ENCODE measurements at regions not wholly inside any gene's neighbourhood (a gene's known extent, or its start where the extent isn't known, plus 50 kb on each side); places are given as distances from the start of the nearest gene placed in this dataset.

DNA sequence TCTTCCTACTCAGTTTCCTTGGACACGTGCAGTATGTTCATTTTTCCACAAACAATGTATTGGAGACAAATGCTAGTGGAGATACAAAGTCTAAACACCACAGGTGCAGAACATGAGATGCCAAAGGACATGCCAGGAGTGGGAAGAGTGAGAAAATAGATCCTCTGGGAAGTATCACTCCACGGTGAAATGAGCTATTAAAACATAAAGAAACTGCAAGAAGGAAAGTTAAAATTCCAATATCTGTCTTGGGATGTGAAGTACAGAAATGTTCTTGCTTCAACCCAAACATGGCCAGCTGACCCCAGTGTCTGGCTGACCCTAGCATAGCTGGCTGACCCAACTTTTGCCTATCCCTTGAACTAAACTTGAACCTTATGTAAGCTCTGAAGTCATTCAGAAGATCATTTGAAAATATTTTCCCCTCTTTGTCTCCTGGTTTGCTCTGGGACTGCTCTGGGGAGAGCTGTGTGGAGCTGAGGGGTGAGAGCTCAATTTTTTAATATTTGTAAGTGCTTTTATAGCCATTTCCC, 59.5 kb downstream of the FZD1 start:
- no peak for DNase-seq

DNA sequence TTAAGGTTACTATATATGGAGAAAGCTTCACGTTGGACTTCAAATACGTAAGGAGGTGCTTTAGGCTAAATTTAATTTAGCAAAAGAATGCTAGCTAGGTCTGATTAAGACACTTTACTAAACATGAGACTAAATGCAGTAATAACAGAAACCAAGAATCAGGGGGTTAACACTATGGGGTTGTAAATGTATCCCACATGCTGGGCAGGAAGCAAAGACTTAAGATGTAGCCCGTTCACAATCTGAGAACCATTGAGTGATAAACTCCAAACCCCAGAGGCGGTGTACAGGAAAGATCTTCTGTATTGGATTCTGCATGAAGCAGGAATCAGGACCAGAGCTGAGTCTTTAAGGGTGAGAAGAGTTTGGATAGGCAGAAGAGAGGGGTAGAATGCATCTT, 60.4 kb downstream of the FZD1 start:
- no peak for DNase-seq

DNA sequence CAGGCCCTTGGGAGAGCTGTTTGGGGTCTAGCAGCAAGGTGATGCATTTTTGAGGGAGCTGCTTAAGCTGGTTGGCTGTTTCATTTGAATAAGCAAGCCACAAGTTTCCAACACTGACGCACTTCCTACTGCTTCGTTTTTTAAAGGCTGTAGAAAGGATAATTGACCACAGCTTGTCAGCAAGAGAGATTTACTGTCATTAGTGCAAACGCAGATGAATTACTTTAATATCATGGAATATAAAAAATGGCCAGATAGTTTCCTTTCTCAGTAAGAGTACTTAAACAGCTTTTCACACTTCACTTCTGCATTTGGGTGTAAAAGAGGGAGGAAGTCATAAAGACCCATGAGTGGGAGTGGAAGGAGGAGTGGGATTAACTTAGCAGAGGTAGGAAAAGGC, 61.5 kb downstream of the FZD1 start:
- no peak for DNase-seq

DNA sequence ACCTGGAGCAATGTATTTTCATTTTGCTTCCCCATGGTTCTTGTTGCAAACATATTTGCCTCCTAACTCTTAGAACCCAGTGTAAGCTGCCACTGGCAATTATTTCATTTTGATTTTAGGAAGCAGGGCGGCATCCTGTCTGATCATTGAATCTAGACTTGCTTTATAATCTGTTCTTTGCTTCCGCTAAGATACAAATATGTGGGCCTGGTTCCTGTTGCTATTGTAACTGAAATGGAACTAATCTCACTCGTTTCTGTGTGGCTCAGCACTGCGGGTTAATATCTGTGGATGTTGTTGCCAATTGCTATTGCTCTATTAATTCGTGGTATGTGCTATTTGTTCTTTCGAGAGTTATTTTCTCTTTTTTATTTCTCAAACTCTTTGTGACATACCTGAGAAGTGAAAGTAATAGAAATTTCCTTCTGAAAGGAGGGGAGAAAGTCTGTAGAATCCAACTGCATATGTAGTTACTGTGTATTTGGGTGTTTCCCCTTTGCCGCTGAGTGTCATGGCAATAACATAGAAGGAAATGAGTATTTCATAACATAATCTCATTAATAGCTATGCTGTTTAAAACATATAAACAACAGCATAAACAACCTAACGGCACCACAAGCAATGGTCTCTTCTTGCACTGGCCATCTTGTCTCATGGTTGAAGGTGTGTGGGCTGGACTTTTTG, 62.4 kb downstream of the FZD1 start:
- no peak for DNase-seq

DNA sequence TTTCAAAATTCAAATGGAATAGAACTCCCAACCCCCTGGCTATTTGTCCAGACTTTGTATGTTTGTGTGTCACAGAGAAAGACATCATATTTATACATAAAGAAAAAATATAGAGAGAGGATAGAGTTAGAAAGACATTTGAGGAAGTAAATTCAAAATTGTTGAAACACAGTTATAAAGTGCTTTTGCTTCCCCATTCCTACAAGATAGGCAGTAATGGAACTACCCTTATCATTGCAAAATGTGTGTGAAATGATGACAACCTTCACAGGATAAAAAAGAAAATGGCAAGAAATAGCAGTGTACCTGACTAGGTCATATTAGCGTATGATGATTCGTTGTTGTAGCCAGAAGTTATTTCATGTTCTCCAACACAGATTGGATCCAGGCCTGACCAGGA, 63.1 kb downstream of the FZD1 start:
- no peak for DNase-seq

DNA sequence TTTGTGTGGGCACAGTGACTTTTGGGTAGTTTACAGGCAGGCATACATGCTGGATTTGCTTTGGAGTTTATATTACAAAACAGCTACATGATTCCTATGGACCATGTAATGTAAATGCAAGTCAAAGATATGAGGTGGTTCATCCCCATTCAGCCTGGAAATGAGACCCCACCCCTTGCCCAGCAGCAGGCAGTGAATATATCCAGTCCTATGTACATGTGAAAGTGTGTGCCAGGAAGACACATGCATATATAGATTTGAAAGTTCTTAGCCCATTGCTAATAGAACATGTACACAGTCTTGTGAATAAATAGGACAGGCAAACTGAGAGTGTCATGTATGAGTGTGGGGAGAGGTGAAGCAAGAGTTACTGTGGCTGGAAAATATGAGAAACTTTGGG, 65.3 kb downstream of the FZD1 start:
- DNase-seq: no peak

DNA sequence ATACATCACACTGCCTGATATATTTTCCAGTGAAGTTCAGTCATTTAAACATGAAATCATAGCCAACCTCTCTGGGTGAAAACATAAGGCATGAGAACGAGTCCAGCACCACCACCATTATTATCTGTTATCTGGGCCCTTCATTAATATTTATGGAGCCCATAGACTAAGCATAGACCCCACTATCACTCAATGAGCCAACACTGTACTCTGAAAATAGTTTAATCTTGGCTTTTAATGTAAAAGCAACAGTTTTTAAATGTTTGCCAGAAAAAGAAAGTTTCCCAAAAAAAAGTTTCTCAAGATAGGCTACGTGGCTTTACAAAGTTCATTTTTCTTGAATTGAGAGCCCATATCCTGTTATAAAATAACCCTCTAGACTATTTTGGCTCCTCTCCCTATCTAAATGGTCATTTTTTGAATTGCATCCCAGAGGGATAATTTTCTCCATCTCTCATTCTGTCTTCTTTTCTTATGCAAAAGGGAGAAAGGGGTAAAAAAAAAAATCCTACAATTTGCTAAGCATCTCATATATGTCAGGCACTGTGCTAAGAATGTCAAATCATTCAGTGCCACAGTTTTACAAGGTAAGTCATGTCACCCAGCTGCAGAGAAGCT, 66.1 kb downstream of the FZD1 start:
- DNase-seq: no peak

DNA sequence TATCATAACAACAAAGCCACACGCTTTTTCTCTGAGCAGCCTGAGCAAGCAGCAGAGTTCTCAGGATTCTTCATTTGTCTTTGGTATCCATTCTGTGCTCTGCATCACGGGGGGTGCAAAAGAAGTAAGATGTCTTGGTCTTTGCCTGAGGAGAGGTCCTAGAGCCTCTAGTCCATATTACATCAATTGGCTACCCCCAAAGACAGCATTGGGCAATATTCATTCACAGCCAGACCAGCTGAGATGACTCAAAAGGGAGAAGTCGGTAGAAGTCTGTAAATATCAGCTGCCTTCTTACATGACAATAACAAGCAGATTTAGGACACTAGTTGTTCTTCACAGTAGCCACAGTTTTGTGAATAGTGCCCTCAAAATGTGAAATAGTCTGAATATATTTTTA, 66.6 kb downstream of the FZD1 start:
- DNase-seq: no peak

DNA sequence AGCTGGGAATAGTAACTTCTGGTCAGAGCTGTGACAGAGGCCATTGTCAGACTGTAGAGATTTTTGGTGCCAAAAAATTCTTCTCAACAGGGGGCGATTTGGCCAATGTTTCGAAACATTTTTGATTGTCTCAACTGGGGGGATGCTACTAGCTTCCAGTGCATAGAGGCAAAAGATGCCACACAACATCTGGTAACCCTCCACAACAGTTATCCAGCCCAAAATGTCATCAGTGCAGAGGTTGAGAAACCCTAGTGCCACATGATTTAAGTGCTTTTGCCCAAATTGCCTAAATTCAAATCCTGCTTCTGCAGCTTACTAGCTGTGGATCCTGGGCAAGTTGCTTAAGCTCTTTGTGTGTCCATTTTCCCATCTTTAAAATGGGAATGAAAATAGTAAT, 71.9 kb downstream of the FZD1 start:
- no peak for DNase-seq

DNA sequence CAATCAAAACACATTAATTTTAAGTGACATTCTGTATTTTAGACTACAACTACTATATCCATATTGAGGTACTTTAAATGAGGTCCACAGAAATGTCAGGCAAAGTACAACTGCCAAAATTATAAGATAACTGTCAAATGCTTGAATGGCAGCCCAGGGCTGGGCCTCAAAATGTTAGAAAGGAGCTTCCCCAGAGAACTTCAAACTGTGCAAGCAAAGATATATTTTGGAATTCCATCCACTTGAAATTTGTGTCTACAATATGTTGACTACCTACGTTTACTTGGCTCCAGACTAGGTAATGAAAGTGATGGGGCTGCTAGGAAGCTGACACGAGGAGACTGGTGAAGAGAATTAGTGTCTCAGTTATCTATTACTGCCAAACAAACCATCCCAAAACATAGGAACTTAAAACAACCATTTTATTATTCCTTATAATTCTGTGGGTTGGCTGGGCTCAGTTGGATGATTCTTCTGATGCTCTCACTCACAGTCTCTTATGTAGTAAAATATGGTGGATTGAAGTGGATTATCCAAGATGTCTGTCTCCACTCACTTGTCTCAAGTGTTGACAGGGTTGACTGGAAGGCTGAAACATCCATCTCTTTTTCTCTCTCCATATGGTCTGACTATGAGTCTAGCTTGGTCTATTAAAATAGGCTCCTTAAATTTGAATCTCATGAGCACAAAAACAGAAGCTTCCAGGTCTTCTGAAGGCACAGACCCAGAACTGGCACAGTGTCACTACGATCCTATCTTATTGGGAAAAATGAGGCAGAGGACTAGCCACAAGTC, 74.2 kb downstream of the FZD1 start:
- no peak for DNase-seq

DNA sequence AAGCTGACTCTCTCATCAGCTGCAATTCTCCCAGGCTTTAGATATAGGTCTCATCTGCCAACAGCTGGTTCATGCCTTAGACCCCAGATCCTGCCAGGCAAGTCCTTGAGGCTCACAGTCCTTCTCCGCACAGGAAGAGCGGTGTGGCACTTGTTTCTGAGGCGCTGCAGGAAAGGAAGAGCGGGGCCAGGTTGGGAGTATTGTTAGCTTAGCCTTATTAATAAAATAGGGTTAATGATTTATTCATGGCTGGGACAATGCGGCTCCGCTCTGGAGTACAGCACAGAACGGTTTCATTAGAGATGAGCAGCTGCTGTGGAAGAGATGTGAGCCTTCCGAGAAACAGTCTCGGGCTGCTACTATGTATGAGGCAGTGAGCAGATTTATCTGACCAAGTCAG, 78.1 kb downstream of the FZD1 start:
- DNase-seq: no peak

DNA sequence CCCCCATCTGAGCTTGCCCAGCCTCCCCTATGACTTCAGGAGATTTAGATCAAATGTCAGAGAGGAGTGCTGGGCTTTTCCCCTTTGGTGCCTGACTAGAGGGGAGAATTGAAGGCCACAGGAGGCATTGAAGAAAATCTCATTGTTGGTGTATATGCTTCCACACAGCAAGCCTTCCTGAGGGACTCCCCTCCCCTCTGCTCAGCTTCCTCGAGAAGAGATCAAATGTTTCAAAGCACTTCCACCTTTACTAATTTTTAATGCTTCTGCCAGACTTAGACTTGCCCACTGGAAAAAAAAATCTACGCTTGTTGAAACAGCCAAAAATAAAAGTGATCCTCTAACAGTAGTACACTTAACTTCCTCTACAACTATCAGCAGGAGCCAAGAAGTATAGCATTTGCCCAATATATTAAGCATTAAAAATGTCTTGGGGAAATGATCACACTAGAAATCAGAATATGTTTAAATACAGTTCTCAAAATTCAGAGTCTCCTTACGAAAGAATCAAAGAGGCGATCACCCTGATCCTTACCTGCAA, 79.3 kb downstream of the FZD1 start:
- DNase-seq: no peak

DNA sequence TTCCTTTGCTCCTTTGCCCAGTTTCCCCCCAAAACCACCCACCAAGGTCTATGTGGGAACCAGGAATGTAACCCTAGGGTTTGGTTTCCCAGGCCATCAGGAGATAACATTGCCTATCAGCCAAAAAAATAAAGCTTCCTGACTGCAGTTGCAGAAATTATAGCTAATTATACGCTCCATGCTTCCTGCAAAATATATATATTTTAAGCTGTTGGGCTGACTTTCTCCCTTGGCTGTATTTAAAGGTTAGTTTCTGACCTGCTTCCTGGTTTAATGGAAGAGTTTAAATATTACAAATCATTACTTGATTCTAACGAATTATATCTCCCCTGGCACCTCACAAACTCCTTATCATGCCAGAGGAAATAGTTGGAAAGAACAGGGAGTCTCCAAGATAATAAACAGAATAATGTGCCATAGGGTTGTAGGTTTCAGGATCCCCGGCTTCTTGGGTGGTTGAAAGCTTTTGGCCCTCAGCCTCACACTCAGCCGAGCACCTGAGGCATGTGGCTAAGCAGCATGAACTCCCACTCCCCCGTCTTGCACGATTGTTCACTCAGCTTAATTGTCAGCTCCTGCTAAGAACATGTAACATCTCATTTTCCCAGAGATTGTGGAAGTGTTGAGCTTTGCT, 79.9 kb downstream of the FZD1 start:
- DNase-seq: no peak

DNA sequence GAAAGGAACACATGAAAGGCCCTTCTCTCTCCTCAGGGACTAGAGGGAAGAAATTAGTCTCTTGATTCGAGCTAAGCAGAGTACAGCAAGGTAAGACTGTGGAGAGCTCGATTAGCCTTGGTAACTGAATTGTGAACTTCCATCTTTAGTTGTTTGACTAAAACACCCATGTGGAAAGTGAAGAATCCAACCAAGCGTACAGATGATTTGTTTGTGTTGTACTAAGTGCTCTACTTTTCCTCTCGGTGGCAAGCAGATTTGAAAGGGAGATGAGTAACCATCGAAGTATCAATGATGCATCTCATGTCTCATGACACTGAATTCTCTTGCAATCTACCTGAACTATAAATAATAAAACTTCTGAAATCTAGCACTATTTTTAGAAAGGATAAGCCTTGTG, 80.7 kb downstream of the FZD1 start:
- DNase-seq: peak; percentile 50

DNA sequence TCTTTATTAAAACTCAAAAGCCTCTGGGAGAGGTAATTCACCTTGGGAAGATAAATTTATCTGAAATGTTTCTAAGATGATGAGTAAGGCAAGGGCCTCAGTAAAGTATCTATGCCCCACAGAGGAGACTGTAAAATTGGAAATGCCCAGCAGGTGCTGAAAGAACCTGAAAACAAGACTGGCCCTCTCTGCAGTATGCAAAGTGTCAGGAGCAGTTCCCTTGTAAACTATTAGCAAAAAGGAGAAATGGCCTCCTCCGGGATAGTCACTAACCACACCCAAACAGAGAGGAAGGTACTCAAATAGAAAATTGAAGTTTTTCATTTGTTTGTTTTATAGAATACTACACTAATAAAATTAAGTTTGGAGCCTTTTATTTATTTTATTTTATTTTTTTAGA, 81.2 kb downstream of the FZD1 start:
- peak; percentile 50 for DNase-seq

DNA sequence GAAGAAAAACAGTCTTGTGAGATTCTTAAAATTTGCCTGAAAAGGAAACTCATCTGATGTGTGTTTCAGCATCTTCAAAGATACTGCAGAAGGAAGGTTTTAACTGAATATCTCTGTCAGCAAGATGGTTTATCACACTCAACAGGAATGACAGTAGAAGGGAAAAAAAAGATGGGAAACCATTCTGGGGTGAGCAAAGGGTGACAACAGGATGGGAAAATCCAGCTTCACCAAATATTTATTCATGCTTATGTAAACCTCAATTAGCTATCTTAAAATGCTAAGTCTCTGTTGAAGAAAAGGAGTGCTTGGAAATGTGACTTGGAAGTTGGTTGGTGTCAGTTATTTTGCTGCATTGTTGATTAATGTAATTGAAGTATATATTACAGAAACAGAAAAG, 82.2 kb downstream of the FZD1 start:
- no peak for DNase-seq

DNA sequence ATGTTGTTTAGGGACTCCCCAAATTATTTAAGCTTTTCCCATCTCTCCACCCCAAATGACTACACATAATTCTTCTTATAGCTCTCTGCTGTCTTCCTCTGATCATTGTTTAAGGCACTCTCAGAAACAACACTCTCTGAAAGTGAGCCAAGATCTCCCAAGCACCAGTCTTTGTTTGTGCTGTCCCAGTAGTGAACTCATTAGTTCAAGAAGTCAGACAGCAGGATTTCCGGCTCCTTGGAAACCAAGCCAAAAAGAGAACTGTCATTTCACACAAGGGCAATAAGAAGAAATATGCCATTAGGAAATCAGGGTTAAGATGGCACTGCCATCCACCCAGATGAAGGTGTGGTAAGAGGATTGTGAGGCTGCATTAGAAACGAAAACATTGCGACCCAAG, 83.1 kb downstream of the FZD1 start:
- DNase-seq: no peak

DNA sequence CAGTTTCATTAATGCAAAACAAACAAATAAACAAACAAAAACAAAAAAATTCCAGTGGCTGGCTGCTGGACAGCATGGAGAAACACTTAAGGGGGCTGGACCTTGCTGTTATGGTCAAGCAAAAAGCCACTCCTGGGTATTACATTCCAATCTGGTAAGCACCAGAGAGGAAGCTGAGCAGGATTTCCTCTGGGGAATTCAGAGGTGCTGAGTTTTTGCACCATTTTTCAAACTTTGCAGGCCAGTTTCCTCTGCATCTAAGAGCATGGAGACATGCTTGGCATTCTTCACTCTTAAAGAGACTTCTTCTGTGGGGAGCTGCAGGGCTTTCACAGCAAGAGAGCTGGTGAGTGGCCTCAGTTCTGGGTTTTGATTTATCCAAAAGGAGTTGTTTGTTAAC, 84.5 kb downstream of the FZD1 start:
- no peak for DNase-seq

DNA sequence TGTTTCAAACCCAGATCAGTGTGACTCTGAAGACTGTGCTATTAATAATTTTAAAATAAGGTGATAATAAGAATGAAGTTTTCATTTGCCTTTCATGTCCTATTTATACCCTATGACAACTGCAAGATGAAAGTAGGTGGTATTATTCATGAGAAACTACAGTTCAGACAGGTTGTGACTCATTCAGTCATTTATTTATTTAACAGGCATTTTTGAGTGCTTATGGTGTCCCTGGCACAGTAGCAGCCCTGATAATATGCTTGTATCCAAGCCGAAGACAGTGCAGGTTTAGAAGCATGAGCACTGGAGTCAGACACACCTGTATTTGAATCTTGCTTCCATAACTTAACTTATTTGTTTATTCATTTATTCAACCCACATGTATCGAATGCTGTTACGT, 87.1 kb downstream of the FZD1 start:
- no peak for DNase-seq

DNA sequence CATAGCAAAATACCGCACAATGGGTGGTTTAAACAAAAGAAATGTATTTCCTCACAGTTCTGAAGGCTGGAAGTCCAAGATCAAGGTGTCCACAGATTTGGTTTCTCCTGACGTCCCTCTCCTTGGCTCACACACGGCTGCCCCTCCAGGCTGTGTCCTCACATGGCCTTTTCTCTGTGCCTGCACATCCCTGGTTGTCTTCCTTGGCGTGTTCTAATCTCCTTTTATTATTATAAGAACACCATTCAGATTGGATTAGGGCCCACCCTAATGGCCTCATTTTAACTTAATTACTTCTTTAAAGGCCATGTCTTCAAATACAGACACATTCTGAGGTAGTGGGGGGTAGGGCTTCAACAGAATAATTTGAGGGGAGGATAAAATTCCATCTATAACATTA, 87.9 kb downstream of the FZD1 start:
- no peak for DNase-seq

DNA sequence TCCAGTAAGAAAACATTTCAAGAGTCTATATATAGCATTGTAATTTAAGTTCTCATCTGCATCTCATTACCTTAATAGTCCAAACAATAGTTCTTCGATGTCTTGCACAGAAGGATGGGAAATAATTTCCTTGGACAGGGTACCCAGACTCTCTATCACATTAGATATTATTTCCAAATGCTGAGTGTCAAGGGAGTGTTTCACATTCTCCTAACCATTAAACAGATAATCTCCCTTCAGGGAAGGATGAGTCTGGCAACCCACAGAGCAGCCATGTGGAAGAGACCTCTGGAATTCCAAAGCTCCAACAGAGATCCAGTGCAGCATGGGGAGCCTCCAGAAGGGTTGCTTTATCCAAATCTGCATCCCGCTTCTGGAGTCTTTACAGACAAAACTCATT, 89.6 kb downstream of the FZD1 start:
- DNase-seq: no peak

DNA sequence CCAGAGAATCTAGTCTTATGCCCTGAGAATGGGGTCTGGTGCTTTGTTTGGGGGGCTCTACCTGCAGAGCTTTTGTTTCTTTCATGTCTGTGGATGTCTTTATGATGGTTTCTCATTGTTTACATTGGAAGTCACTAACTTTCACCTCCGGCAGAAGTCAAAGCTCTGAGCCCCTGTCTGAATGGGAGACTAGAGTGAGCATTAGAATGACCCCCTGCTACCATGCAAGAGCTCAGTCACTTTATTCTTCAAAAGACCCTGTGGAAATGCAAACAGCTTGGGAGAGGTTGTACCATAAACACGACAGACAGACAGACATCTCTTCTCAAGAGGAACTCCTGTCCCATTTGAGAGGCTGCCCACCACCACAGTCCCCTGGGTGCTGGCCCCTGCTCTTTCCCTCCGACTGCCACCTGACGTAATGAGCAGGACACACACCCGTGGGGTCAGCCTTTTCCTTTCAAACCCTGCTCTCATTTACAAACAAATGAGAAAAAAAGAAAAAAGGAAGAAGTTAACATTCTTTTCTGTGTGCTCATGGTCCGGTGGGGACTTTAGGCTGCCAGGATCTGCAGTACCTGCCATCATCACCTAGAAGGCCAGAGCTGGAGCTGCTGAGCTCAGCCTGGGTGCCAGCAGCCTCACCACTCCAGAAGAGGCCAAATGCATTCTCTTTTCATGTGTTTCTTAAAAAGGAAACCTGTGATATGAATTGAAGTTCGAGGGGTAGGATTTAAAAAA, 91.6 kb downstream of the FZD1 start:
- no peak for DNase-seq

DNA sequence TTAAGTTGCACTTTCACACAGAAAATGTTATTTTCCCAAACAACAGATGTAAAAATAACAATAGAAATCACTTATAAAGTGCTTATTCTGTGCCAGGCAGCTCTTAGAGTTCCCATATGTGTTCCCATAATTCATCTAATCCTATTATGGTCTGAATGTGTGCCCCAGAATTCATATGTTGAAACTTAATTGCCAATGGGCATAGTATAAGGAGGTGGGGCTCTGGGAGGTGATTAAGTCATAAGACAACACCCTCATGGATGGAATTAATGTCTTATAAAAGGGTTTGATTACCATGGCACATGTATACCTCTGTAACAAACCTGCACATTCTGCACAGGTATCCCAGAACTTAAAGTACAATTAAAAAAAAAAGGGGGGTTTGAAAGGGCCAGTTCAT, 92.7 kb downstream of the FZD1 start:
- DNase-seq: no peak
